ENCODE measurements at regions not wholly inside any gene's neighbourhood (a gene's known extent, or its start where the extent isn't known, plus 50 kb on each side); places are given as distances from the start of the nearest gene placed in this dataset.

- TF ChIP-seq EZH2phosphoT487 (IDR thresholded peaks at IDR 0.05; ENCODE audit: borderline replicate concordance) (no peak), REST (IDR thresholded peaks at IDR 0.05; ENCODE audit: low read depth) (no peak), CEBPB (IDR thresholded peaks at IDR 0.05; ENCODE audit: low read depth) (no peak), FOSL1 (IDR thresholded peaks at IDR 0.05; ENCODE audit: low read depth) (no peak), POLR2AphosphoS5 (IDR thresholded peaks at IDR 0.05; ENCODE audit: low read depth, low read length) (no peak)
Observed at GRCh38 chr14:51574009-51574408, 77.7 kb upstream of the FRMD6 start.
